Loucy (cell line): ENCODE measurements at regions not wholly inside any gene's neighbourhood (a gene's known extent, or its start where the extent isn't known, plus 50 kb on each side); places are given as distances from the start of the nearest gene placed in this dataset.

Source experiments
- H2AFZ ChIP-seq: fragments of 200-600 bp; sonication (generic); 2 replicates; pipeline ENCODE4 v1.6.0; 2016; ENCODE audit warnings: antibody characterized with exemption, mild to moderate bottlenecking, low read length, moderate library complexity
- H3F3A ChIP-seq: fragments of 200-600 bp; 2 replicates; pipeline ENCODE4 v1.6.0; 2016; ENCODE audit warnings: antibody characterized with exemption, low read depth, mild to moderate bottlenecking
- H3K27me3 ChIP-seq: fragments of 200-600 bp; sonication (generic); 2 replicates; pipeline ENCODE4 v1.6.1; 2014; ENCODE audit warnings: low read length, mild to moderate bottlenecking; ENCODE audit not compliant: insufficient read depth, poor library complexity, severe bottlenecking
- H3K36me3 ChIP-seq: fragments of 200-600 bp; sonication (generic); 2 replicates; pipeline ENCODE4 v1.6.1; 2016; ENCODE audit warnings: low read length; ENCODE audit not compliant: insufficient read depth
- H3K4me1 ChIP-seq: fragments of 200-600 bp; sonication (generic); 2 replicates; pipeline ENCODE4 v1.5.1; 2014; ENCODE audit warnings: low read length, mild to moderate bottlenecking; ENCODE audit not compliant: insufficient read depth, poor library complexity, severe bottlenecking
- H3K4me2 ChIP-seq: fragments of 200-600 bp; sonication (generic); 2 replicates; pipeline ENCODE4 v1.6.0; 2014; ENCODE audit warnings: antibody characterized with exemption, low read length, low read depth, mild to moderate bottlenecking; ENCODE audit not compliant: poor library complexity, severe bottlenecking
- H3K4me3 ChIP-seq: fragments of 200-600 bp; sonication (generic); 2 replicates; pipeline ENCODE4 v1.5.1; 2014; ENCODE audit warnings: low read length, mild to moderate bottlenecking, mixed read lengths; ENCODE audit not compliant: poor library complexity, severe bottlenecking
- H3K79me2 ChIP-seq: fragments of 200-600 bp; sonication (generic); 2 replicates; pipeline ENCODE4 v1.6.1; 2014; ENCODE audit warnings: low read length; ENCODE audit not compliant: insufficient read depth
- H3K9ac ChIP-seq: fragments of 200-600 bp; sonication (generic); 2 replicates; pipeline ENCODE4 v1.6.0; 2014; ENCODE audit warnings: mild to moderate bottlenecking, low read depth, low read length, moderate library complexity; ENCODE audit not compliant: poor library complexity, severe bottlenecking
- H3K9me2 ChIP-seq: fragments of 200-600 bp; sonication (generic); replicated peaks from 2 replicates; pipeline ENCODE4 v1.6.1; 2016; ENCODE audit warnings: low read depth, low read length, mixed read lengths
- H3K9me3 ChIP-seq: fragments of 200-600 bp; sonication (generic); 2 replicates; pipeline ENCODE4 v1.6.1; 2014; ENCODE audit warnings: mild to moderate bottlenecking, antibody characterized with exemption, low read length, low read depth; ENCODE audit not compliant: insufficient read depth
- H4K20me1 ChIP-seq: fragments of 200-600 bp; sonication (generic); 2 replicates; pipeline ENCODE4 v1.6.0; 2014; ENCODE audit warnings: antibody characterized with exemption, low read length, mild to moderate bottlenecking; ENCODE audit not compliant: insufficient read depth, poor library complexity, severe bottlenecking
- EZH2phosphoT487 ChIP-seq: fragments of 200-600 bp; IDR thresholded peaks from 2 replicates; pipeline ENCODE4 v1.6.1; 2018; ENCODE audit warnings: antibody characterized with exemption, mild to moderate bottlenecking, moderate library complexity, borderline replicate concordance
- TF ChIP-seq, protein P1 (sequence below): fragments of 200-600 bp; sonication (generic); conservative IDR thresholded peaks from 2 replicates; pipeline ENCODE4 v1.5.1; 2014; ENCODE audit warnings: mild to moderate bottlenecking, antibody characterized with exemption, low read length

DNA sequence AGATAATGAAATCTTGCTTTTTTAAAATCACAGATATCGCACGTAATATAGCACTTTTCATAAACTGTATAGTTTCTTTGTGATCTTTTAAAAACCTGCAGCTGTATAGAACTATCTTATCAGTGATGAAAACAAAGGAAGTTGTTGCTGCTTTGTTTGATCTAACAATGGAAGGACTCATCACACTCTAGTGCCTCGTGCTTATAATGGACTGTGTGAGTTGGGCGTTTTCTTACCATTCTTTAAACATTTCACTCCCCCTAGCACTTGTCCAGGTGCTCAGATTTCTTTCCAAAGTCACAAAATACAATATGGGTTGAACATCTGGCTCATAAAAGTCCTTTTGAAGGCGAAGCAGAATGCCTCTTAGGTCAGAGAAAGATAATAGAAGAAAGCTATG is 94.8 kb upstream of the SPATS2L start:
- TF ChIP-seq EZH2phosphoT487, result no peak
- TF ChIP-seq, protein P1, sequence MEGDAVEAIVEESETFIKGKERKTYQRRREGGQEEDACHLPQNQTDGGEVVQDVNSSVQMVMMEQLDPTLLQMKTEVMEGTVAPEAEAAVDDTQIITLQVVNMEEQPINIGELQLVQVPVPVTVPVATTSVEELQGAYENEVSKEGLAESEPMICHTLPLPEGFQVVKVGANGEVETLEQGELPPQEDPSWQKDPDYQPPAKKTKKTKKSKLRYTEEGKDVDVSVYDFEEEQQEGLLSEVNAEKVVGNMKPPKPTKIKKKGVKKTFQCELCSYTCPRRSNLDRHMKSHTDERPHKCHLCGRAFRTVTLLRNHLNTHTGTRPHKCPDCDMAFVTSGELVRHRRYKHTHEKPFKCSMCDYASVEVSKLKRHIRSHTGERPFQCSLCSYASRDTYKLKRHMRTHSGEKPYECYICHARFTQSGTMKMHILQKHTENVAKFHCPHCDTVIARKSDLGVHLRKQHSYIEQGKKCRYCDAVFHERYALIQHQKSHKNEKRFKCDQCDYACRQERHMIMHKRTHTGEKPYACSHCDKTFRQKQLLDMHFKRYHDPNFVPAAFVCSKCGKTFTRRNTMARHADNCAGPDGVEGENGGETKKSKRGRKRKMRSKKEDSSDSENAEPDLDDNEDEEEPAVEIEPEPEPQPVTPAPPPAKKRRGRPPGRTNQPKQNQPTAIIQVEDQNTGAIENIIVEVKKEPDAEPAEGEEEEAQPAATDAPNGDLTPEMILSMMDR, result no peak
- Histone ChIP-seq H3K79me2 (no peaks in the 10 kb centered on the region), H2AFZ (no peak overlapping the region), H3K9me2 (no peaks in the 10 kb centered on the region), H3K27me3 (no peaks in the 10 kb centered on the region), H3K9me3 (no peaks in the 10 kb centered on the region), H3F3A (no peaks in the 10 kb centered on the region), H3K9ac (no peak overlapping the region), H3K4me2 (no peak overlapping the region), H3K4me1 (no peaks in the 10 kb centered on the region), H3K36me3 (no peaks in the 10 kb centered on the region), H3K4me3 (no peak overlapping the region), H4K20me1 (no peaks in the 10 kb centered on the region)

GRCh38 chr2:200212862-200213425 is 93.5 kb upstream of the SPATS2L start:
- Histone ChIP-seq H3K9me2 (no peaks in the 10 kb centered on the region), H4K20me1 (no peaks in the 10 kb centered on the region), H3K36me3 (no peaks in the 10 kb centered on the region), H3K4me1 (no peaks in the 10 kb centered on the region), H3F3A (no peaks in the 10 kb centered on the region), H3K4me3 (no peak overlapping the region), H2AFZ (no peak overlapping the region), H3K27me3 (no peaks in the 10 kb centered on the region), H3K9ac (no peak overlapping the region), H3K9me3 (no peaks in the 10 kb centered on the region), H3K4me2 (no peak overlapping the region), H3K79me2 (no peaks in the 10 kb centered on the region)
- TF ChIP-seq, protein P1, result no peak
- TF ChIP-seq EZH2phosphoT487, result no peak

DNA sequence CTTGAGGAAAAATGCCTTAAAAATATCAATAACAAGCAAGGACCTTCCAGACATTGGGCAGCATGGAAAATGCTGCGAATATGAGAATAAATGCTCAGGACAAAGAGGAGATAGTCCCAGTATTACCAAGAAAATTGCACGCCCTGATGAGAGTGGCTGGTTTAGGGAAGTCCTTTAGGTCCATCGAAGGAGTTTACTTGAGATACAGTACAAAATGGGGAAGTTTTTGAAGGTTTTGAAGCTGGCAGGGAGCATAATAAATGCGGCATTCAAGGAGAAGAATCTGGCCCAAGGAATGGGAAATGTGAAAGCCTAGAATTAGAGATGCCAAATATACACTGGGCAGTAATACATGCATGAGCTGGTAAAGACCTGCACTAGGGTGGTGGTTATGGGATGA is 90.2 kb upstream of the SPATS2L start:
- Histone ChIP-seq H3K9me3 (no peaks in the 10 kb centered on the region), H4K20me1 (no peaks in the 10 kb centered on the region), H3F3A (no peaks in the 10 kb centered on the region), H3K4me1 (no peaks in the 10 kb centered on the region), H3K9ac (no peak overlapping the region), H3K4me3 (no peak overlapping the region), H2AFZ (no peak overlapping the region), H3K9me2 (no peaks in the 10 kb centered on the region), H3K4me2 (no peak overlapping the region), H3K36me3 (no peaks in the 10 kb centered on the region), H3K79me2 (no peaks in the 10 kb centered on the region), H3K27me3 (no peaks in the 10 kb centered on the region)
- TF ChIP-seq, protein P1, result no peak
- TF ChIP-seq EZH2phosphoT487, result no peak
